GM18870 (cell line): ENCODE measurements at regions not wholly inside any gene's neighbourhood (a gene's known extent, or its start where the extent isn't known, plus 50 kb on each side); places are given as distances from the start of the nearest gene placed in this dataset.

Experiments
- ATAC-seq: cut with Tn5 transposase; IDR thresholded peaks from one replicate; pipeline ENCODE4 v1.9.1; 2021; ENCODE audit warnings: moderate library complexity; ENCODE audit not compliant: unreplicated experiment

DNA sequence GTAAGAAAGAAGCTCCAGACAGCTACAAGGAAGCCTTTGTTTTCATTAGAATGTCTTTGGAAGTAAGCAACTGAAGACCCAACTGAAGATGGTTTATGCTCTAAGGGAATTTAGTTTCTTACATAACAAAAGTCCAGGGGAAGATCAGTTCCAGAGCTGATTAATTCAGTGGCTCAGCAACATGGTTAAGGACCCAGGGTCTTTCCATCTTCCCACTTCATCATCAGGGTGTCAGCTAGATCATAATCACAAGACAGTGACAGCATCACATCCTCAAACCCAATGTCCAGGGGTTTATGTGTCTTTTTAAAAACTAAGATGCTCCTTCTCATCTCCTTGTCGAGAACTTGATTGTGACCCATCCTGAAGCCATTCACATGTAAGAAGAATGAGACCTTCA is 119.7 kb upstream of the PRDM1 start:
- no peak for ATAC-seq

DNA sequence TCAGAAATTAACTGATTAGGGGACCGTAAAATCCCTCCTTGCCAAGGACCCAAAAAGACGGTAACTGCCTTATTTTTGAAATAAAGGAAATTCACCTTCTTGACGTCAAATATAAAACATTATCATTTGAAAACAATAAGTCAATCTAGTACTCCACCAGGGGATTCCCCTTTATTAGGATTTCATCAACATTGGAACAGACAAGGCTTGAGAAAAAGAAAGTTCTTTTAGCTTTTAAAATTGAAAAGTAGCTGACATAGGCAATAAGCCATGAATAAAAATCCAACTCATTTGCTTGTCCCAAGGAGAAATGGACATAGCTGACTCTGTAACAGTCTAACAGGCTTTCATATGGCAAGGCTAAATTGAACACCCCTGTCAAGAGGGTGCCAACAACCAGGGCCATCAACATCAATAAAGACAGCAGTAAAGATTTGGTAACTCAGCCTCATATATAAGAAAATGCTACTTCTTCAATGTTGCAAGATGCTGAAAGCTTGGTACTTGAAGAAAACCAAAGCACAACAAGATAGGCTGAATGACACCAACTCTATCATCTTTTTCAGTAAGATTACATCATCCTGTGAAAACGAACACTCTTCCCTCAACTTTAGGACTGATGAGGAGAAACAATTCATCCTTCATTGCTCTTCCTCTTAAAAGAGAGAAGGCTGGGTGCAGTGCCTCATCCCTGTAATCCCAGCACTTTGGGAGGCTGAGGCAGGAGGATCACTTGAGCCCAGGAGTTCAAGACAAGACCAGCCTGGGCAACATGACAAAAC is 121.0 kb upstream of the PRDM1 start:
- ATAC-seq: no peak

DNA sequence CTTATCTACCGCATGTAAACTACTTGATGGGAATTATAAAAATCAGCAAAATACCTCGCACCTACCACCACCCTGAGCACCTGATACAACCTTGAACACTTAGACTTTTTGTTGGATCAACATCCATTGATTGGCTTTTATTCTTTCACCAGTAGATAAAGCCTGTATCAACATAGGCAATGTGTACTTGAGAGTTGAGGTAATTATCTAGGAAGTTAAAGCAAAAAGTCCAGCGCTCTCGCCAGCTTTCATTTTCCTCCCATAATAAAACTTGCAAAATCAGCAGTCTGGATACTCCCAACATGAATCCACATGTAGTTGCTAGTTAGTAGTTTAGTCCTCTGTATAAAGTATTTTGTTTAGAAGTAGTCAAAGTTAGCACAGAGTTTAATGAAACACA is 132.0 kb upstream of the PRDM1 start:
- ATAC-seq: no peak

DNA sequence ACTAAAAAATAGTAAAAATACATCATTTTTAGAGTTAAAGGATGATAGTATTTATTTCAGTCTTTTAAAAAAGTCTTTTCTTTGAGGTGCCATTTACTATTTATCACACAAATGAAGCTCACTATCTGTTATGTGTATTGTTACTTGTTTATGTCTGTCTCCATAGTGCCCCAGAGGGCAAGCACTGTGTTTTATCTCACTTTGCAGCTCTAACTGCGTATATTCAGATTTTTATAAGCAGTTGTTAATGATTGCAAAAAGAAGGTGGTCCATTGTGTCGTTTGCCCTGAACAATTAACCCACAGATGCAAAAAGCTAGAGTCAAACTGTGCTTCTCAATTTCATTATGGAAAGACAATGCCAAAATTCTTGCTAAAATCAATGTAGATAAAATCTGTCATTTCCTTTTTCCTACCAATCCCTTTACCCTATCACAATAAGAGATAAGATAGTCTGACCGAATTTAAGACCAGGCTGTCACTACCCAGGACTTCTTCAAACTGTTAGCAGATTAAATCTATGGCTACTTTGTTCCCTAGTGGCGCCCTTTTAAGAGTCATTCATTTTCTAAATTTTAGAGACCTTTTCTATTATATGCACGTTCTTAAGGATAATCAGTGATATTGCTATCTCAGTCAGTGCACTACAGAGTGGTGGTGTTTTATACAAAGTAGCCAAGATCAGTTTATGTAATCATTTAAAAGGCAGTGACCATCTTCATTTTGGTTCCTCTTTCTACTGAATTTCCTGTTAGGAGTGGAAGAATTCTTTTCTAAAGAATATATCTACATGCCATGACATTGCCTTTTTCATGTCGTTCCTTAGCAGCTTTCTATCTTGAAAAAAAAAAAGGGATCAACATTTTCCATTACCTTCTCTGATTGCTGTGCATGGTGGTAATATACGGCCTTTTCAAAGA is 133.1 kb upstream of the PRDM1 start:
- ATAC-seq: no peak

DNA sequence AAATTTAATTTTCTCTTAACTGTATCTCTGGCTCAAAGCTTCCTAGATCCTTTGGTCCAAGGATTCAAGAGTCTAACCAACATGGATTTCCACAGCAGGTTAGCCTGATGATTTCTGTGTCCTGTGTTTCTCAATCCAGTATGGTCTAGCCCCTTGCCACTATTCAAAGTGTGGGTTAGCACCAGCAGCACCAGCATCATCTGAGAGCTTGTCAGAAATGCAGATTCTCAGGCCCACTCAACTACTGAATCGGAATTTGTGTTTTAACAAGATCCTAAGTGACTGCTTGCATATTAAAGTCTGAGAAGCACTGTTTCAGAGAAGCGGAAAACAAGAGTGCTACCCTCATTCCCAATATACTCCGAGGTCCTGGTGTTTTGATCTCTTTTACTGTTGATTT is 133.8 kb upstream of the PRDM1 start:
- ATAC-seq: no peak

DNA sequence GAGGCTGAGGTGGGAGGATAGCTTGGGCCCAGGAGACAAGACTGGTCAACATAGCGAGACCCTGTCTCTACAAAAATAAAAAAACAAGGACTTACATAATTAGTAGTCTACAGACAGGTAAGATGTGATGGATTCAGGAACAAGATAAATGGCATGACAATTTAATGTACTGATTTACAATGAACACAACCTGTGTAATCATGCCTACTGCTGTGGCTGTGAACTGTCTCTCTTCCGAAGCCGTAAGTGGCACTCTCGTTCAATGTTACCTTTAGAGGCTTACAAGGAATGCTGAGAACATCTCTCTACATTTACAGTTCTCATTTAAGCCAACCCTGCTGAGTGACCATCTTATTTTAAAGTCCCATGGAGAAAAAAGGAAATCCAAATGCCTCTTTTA is 134.8 kb upstream of the PRDM1 start:
- no peak for ATAC-seq

DNA sequence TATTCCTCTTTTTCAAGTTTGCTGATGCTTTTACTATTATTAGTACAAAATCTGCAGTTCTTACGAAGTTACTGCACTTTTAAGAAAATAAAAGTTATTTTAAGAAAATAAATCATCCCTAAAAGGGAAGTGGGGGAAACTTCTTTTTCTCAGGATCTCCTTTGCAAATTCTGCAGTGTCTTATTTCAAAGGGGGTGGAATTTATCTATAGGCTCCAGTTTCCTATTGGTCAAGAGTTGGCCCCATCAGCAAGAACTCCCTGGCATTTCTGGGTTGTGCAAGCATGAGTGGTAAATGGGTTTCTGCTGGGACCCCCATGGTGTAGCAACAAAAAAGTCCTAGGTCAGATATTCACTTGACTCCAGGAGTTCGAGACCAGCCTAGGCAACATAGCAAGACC is 136.3 kb upstream of the PRDM1 start:
- ATAC-seq: no peak

DNA sequence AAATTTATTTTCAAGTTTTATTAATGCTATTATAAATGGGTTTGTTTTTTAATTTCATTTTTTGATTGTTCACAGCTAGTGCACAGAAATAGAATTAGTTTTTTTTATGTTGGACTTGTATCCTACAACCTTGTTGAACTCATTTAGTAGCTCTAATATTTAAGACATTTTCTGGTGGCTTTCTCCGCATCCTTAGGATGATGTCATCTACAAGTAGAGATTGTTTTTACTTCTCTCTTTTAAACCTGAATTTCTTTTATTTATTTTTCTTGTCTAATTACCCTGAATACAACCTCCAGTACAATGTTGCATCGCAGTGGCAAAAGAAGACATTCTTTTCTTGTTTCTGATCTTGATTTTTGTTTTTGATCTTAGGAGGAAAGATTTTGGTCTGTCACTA is 142.6 kb upstream of the PRDM1 start:
- no peak for ATAC-seq

DNA sequence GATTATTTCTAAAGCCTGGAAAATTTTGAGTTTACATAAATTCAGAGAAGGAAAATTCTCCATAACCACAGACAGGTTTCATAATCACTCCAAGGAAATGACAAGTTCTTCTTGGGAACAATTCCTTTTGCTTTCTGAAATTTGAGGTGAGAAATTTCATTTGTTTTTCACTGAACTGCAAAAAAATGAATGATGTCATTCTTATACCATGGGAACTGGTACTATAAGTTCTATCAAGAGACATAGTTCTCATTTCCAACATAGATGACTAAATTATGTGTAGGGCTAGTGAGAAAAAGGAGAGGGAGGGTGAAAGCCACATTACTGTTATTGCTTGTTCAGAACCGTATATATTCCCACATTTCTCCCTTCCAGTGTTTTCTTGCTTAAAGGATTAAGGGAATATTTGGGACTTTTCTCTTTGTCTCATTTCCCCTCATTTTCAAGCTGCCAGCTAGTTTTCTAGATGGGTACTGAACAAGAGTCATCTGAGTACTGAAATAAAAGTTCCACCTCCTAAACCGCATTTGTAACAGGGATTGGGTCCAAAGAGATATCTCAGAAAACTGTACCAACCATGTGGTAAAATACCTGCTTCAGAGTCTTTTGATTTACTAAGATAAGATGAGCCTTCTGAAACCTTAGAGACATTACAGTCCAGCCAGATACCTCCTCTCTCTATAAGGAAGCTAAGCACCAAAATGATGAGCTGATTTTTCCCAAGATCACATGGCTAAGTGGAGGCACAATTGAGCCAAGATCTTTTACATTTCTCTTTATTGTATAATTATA is 144.3 kb upstream of the PRDM1 start:
- ATAC-seq: no peak

DNA sequence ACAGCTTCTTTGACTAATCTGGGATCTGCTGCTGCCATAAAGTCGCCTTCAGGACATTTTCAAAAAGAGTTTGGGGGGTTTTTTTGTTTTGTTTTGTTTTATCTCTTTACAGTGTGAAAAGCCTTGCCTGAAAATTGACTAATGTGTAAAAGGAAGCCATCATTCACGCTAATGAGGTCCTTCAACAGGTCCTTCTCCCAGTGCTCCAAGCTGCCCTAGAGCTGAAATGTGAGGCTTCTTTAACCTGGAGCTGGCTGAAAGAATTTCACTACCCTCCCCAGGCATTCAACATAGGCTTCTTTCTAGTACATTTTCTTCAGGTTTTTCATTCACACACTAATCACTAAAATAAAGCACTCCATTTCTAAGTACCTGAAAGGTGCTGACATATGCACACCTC is 145.1 kb upstream of the PRDM1 start:
- ATAC-seq: no peak

DNA sequence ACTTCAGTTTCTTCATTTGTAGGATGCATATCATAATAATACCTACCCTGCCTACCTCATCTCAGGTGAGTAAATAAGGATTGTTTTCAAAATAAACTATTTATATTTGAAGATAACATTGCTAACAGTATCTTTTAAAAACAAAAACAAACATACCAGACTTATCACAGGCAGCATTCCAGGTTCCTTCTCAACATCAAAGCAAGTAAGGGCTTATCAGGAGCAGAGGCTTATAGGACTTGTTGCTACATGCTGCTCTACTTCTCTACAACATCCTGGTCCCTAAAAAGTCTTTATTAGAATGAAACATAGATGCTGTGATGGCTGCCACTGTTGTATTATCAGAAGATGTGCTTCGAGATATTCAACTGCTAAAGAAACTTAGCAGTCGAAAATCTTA is 149.2 kb upstream of the PRDM1 start:
- no peak for ATAC-seq

DNA sequence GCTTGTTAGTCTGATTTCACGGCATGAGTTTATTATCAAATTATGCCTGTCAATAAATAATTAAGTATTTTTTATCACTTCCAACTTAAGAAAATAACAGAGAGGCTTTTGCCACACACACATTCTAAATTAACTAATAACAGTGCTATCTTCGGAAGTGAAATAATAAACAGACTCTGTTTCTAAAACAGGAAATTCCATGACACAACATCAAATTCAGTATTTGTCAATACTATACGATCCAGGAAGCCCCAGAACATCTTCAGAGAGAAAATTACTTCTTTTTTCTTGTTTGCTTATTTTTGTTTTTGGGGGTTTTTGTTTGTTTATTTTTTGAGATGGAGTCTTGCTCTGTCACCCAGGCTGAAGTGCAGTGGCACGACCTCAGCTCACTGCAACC is 150.7 kb upstream of the PRDM1 start:
- no peak for ATAC-seq

DNA sequence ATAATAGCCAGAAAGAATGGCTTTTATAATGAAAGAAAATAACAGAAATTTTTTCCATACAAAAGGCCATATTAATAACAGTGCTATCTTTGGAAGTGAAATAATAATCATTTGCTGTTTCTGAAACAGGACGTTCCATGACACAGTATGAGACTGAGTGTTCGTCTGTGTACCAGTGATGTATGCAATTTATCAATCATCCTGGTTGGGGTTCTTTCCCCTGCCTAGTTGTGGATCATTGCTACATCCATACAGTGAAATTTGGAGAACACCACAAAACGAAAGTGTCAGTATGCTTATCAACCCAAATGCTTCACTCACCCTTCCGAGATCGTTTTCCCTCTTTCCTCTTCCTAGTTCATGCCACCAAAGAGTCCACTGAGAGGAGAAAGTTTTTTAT is 151.4 kb upstream of the PRDM1 start:
- ATAC-seq: no peak

DNA sequence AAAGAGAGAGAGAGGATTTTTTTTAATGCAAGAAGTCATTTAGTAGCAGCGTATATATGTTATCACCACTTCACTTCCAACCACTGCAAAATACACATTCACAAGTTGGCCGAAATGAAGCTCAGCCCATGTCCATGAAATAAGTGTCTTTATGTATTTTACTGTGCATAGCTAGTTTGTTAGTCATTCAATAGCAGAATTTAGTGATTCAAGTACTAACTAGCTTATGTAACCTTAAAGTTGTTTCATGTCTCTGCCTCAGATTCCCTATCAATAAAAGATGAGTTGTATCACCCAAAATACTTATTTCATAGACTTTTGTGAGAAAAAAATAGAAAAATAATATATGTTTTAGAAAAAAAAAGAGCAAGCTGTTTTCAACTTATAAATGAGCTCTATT is 153.7 kb upstream of the PRDM1 start:
- ATAC-seq: no peak

DNA sequence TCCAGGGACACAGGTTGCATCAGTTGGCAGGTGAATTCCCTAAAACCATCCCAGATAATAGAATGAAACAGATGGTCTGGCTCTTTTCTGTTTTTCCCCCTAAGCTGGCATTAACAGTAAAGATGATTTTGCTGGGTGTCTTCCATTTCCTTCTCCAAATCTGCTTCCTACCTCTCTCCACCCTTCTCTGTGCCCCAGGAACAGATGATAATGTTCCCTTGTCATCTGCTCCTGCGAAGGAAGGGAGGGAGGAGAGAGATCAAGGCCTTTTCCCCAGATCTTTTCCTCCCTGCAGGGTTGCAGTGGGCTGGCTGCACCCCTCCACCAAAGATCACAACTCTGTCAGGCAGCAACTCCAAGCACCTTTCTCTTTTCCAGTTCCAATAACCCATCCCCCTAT is 156.5 kb upstream of the PRDM1 start:
- no peak for ATAC-seq

DNA sequence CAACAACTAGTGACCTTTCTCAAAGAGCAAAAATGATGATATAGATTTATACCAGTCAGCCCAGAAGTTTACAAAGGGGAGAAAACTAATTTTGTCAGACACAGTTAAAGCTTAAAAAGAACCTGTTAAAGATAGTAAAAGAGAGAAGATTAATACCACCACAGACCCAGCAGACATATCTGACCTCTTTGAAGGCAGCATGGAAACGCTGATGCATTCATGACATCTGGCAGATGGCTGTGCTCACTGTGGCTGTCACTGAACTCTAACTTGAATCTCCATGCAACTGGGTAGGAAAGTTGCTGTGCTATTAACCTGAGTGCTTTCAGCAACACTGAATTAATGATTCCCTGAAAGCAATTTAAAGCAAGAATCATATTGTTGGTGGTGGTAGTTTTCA is 159.8 kb upstream of the PRDM1 start:
- ATAC-seq: no peak

DNA sequence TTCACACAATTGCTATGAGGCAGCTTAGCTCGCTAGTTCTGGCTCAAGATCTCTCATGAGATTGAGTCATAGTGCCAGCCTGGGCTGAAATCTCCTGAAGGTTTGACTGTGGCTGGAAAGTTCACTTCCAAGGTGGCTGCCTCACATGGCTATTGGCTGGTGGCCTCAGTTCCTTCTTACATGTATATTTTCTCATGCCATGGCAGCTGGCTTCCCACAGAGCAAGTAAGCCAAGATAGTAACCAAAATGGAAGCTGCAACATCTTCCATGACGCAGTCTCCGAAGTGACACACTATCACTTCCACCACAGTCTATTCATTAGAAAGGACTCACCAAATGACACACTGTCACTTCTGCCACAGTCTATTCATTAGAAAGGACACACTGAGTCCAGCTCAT is 160.4 kb upstream of the PRDM1 start:
- ATAC-seq: no peak

DNA sequence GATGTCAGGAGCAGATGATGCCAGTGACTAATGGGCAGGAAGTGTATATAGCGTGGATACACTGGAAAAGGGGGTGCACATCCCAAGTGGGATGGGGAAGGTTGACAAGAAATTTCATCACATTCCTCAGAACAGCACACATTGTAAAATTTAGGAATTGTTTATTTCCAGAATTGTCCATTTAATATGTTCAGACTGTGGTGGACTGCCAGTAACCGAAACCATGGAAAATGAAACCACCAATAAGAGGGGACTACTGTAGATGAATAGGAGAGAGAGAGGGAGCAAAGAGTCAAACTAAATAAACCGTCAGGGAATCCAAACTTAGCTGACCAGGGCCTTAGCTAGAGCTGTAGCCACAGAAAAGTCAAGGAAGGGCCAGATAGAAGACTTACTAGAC is 164.4 kb upstream of the PRDM1 start:
- no peak for ATAC-seq

DNA sequence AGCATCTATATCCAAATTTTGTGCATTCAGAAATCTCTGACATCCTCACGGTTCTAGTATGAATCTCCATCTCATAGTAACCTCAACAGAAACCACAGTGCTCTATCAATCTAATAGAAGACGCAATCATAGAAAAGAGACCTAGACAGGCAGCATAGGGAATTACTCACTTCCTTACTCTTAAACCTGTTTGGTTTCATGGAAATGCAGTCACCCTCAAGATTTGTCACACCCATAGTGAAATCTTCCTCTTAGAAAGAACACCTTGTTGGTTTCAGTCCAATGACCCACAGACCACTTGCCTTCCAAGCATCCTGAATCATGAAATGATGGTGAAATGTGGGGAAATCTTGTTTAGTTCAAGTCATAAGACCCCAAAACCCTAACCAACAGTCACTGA is 166.1 kb upstream of the PRDM1 start:
- no peak for ATAC-seq

DNA sequence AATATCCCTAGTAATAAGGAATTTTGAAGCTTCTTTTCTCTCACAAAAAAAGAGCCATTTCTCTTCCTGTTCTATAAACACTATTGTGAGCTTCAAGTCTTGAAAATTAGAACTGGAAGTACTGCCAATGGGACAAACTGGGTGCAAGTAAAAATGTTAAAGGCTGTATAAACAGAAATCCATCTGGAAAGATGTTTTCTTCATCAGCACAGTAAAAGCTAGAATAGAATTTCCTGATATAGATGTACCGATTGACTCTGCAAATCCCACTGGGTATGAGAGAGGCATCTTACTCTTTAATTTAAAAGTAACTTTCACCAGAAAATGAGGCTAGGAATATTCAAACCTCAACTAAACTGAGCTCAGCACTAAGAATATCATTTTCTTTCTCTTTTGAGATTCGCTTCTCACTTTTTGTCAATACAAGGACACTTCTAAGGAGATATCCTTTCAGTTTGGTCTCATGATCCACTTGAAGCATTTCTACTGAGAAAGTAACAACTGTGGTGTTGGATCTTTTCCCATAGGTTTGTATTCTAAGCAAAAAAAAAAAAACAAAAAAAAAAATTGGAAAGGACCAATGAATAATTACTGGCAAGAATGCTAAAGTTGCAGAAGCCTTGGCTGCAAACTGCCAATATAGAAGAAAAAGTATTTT is 169.0 kb upstream of the PRDM1 start:
- ATAC-seq: no peak

DNA sequence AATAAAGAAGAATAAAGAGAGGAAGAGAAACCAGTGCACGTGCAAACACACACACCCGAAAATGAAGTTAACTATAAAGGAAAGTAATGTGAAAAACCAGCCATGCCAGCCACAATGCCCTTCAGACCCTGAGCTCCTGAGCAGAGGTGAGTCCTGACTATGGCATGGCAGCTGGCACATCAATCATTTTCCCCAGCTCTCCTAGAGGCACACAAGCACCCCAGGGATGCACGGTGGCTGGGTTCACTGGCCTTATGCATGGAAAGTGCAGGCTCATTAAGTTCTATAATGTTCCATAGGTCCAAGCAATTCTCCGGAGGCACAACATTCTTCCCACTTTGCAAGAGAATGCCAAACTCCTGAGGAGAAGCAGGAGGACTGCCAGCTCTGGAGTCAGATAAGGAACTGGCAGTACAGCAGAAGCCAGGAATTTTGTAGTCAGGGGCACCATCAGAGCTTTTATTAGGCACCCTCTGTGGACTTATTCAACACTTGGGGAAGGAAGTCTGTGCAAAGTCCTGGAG is 175.0 kb upstream of the PRDM1 start:
- no peak for ATAC-seq
